CD4-positive, alpha-beta T cell treated with Interleukin-4 for 1 hour (primary cell): ENCODE measurements at regions not wholly inside any gene's neighbourhood (a gene's known extent, or its start where the extent isn't known, plus 50 kb on each side); places are given as distances from the start of the nearest gene placed in this dataset.
"Not testable (repeated sequence)": the region's sequence is repeated elsewhere in the genome, so short reads cannot be mapped to it uniquely, and the experiment has no call there.

ENCODE experiments used
- DNase-seq, 2 donors: peaks; one replicate each; pipeline ENCODE4 v3.0.0-alpha.2; 2020 to 2022

DNA sequence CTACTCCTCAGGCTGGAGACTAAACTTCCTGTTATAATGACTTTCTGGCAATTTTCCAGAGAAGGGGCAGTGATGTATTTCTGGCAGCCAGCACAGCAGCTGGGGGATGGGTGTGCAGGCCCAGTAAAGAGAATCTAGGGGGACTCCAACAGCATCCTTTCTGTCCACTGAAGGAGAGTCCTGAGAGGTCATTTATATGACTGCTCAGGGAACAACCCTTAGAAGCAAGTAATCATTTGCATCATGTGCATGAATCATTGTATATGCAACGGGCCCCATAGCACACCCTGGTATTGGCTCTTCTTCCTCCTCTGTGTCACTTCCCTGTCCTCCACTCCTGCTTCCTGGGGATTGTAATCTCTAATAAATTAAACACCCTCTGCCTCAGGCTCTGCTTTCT, 493.8 kb downstream of the RPS29 start:
- no peak for DNase-seq

DNA sequence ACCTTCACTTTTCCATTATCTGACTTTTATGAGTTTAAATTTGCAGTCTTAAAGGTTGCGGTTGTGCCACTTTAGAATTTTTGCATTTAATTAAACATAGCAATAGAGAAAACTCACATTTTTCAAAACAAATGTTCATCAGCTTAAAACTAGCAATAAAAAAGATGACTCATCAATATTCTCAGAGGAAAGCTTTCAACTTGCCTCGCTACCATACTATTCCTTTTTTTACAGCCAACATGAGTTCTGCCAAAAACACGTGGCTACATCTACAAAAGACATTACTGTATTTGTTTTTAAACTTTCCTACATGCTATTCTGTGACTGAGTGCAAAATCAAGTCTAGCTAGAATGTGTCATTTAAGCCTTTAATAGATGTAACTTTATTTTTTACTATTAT, 497.1 kb downstream of the RPS29 start:
- no peak for DNase-seq

DNA sequence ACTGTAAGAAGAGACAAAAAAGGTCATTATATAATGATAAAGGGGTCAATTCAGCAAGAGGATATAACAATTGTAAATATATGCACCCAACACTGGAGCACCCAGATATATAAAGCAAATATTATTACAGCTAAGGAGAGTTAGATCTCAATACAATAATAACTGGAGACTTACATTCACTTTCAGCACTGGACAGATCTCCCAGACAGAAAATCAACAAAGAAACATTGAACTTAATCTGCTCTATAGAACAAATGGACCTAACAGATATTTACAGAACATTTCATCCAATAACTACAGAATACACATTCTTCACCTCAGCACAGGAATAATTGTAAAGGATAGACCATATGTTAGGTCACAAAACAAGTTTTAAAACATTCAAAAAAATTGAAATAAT, 512.9 kb downstream of the RPS29 start:
- DNase-seq: not testable (repeated sequence)

DNA sequence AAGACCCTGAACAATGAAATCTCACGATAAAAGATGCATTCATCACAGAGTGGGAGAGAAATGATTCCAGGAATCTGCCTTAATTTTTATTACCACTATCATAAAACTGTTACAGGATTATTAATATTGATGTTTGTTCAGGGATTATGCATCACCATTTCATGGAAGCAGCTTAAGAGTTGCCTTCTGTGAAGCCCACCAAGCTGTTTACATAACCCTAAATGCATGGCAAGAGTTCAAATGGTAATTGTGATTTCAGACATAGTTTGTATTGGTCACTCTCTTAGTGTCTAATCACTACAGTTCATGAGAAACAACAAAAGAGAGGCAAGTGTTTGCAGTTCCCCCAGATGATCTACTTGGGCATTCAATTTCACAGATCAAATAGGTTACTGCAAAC, 527.7 kb downstream of the RPS29 start:
- no peak for DNase-seq

DNA sequence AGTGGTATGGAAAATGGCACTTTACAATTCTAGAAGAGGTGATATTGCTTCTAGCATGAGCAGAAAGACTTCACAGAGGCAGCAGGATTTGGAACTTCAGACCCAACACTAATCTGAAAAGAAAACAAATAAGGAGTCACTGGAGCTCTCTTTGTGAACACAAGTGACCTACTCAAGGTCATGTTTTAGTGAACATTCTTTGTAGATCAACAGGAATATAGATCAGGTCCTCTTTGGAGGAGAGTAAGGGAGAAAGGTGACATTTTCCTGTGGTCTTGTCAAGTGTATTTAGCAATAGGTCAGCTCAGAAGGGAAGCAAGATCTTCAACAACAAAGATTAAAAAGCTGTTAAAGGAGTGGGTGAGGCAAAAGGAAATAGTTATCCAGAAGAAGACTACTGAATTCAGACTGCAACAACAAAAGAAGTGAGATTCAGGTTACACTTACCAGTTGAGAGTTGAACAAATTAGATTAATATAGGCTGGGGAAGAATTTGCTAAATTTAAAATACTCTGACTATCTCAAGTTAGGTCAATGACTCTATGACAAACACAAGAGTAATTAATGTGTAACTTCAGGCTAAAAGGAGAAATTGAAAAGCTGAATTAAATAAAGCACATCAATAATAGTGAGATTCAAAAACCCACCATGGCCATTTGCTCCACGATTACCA, 528.2 kb downstream of the RPS29 start:
- no peak for DNase-seq

DNA sequence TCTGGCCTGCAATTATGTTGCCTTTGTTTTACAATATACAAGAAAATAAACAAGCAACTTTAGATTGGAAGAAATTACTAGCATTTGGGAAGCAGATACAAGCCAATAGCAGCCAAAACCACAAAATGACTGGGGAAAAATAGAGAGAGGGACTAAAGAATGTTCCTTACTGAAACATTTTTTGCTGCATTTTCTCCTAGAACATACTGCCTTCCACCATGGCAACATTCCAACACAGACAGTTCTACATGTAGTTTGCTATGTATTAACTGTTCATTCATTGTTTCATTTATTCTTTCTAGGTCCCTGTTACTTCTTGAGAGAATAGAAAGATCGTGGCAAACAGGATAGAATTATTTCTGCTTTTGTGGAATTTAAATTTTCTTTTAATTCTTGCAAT, 530.2 kb downstream of the RPS29 start:
- DNase-seq: no peak

DNA sequence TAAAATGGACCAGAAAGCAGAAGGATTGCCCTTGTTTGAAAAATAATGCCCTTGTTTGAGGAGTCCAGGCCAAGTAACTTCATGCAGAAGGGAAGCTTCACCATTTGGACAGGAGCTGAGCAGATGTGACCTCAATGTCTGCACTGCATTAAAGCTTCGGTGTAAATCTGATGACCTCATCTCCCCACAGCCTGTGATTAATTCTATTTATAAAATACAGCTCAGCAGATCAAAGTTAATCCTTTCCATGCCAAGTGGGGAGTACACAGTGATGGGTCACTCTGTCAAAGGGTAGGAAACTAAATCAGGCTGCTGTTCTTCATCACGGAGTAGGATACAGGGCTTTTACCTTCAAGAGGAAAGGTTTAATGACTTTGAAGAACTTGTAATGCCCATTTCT, 533.7 kb downstream of the RPS29 start:
- DNase-seq: no peak

DNA sequence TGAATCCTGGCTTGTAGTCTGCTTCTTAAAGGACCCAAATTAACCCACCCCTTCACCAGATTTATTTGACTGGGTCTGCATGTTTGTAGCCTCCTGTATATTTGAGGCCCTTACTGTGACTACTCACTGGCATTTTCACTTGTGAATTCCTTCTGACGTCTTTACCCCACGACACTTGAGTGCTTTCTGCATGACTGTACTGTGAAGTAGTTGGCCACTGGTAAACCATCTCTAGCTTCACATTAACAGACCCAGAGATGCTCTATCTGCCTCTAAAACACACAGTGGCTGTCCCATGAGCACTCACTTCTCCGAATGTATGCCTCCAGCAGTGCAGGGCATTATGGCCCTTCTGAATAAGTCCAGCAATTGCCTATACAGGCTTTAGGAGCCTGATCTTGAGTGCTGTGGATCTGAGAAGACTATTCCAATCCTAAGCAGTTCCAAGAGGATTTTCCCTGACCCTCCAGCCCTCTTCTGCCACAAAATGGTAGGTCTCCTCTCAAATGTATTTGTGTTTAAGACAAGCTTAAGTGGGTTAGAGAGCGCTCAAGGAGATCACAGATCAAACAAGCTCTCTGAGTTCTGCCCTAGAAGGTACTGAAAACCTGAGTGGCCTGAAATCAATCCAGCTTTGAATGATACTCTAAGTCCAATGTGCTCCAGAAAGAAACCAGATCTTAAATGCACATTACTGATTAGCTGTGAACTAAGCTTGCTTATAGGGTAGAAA, 534.7 kb downstream of the RPS29 start:
- DNase-seq: no peak

DNA sequence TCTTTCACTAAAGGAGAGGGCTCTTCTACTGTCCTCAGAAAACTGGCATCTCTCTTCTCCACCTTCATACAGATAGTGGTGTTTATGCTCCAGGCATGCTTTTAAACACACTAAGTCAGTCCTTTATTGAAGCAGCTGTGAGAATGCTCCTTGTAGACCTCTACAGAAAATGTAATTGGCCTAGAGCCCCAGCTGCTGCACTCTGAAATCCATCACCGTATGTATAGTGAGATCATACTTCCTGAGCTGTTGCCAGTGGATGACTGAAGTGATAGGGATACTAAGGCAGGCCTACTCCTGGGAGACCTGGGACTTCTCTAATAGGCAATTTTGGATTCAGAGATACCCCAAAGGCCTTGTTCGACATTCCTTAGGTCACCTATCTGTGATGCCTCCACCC, 535.4 kb downstream of the RPS29 start:
- DNase-seq: no peak

DNA sequence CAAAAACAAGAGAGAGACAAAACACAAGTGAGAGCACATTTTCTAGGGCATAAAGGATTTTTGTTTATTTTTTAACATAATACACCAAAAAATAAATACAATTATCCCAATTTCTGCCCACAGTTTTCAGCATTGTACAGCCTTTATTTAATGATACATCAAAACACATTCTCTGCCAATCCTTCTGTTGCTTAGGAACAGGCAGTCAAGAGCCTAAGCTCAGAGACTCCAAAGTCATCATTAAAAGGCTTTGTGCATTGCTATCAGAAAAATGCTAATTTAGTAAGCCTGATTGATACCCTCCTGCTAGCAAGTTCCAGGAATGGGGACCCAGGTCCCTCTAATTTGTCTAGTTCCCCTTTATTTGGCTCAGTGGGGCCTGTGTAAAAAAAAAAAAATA, 536.5 kb downstream of the RPS29 start:
- DNase-seq: no peak

DNA sequence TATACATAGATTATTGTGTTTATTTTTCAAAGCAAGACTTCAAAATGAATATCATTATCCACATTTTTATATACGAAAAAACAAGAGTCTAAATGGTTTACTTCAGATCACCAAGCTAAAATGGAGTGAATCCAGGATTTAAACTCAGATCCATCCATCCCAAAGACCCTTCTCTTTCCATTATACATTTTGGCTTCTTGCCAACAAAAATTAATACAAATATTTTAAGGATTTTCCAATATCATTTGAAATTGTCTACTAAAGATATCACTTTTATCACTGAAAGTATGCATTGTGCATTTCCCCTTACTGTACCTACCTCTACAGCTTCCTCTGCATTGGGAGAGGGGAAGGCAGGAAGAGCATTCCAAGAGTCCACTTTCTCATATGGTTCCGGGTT, 541.2 kb downstream of the RPS29 start:
- no peak for DNase-seq

DNA sequence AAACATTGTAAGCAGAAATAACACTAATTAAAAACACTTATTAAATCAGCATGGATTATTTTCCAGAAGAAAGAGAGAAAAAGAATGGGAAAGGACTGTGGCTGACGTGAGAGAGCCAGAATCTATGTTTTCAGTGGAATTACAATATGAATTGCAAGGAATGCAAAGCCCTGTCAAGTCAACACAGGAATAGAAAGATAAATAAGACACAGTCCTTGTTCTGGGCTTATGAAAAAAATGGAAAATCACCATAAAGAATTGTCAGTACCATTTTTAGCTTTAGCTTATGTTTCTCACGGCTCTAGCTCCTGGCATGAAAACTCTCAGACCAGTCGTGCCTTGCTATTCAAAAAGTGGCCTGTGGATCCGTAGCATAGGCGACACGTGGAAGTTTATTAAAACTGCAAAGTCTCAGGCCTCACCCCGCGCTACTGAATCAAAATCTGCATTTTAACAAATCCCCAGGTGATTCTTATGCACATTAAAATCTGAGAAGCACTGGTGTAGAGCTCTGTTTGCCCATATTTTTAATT, 549.1 kb downstream of the RPS29 start:
- no peak for DNase-seq

DNA sequence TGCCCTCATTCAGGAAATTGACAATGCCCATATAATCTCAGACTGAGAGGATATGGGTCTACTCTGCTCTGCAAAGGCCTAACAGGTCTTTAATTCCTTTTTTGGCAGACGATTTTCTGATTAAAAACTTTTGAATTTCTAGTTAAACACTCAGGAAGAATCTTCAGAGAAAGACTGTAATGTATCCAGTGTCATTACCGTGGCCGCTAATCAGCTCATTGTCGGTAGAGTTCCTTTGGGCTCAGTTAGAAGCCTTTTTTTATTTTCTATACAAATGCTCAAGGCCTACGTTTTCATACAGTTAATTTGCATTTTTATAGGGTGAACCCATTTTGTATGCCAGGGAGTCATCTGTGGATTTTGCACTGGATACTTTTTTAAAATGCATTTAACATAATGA, 549.9 kb downstream of the RPS29 start:
- no peak for DNase-seq

DNA sequence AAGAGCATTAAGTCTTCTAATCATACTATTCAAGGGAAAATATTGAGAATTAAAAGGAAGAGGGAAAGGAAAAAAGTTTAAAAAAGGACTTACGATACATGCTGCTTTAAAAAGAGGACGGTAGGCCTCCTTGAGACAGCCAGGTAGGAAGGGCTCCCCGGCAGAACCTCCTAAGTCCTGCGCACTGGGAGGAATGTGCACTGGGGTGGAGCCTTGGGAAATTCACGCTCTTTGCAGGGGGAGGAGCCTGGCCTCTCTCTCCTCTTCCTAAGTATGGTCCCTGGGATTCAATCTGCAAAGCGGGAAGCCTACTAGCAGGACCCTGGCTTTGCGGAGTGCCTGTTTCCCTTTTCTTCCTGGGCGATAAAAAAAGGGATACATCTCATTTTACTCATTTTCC, 553.0 kb downstream of the RPS29 start:
- DNase-seq: no peak

DNA sequence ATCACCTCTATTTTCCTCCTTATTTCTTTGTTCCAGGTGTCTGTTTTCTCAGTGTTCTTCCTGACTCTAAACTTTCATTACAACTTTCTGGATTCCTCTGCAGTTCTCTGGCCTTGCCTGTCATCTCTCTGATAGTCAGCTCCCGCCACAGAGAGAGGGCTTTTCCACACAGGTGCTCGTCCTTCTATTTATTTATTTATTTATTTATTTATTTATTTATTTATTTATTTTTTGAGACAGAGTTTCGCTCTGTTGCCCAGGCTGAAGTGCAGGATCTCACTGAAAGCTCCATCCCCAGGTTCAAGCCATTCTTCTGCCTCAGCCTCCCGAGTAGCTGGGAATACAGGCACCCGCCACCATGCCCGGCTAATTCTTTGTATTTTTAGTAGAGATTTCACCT, 554.5 kb downstream of the RPS29 start:
- not testable (repeated sequence) for DNase-seq

DNA sequence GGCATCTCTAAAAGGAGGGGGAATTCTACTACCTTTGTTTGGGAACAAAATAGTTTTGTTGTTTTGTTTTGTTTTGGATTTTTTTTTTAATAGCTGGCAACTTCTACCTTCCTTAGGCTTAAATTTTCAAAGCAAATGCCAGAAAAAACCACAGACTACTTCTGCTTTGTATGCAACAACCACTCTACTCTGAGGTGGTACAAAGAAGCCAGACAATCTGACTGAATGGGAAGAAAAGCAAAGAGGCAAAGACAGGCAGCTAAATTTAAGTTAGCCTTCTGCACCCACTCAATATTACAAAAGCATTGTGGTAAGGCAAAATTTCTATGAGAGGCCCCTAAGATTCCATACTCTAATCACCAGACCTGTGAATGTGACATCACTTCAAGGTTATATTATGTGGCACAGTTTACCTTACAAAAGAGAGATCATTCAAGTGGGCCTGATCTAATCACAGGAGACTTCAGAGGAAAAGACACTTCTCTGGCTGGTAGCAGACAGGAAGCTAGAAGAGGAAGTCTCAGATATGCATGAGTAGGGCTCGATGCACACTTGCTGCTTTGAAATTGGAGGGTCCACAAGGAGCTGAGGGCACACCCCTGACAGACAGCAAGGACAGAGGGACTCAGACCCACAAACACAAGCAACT, 566.6 kb downstream of the RPS29 start:
- peak in 1 of 2 donors; percentile 53 for DNase-seq

DNA sequence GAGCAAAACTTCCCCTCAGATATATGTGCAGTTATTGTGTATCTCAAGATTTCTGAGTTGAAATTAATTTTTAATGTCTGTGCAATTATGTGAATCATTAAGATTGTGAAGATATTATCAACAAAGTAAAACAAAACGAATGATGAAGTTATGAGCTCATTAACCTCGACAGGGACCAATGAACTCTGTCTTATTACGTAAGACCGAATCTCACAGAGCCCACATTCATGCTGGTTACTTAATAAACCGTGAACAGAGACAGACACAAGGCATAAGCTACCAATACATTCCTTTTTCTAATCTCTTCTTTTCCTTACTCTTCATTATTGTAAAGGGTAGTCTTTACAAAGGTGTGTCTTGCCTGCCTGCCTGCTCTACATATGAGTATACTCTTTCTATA, 568.7 kb downstream of the RPS29 start:
- no peak for DNase-seq

DNA sequence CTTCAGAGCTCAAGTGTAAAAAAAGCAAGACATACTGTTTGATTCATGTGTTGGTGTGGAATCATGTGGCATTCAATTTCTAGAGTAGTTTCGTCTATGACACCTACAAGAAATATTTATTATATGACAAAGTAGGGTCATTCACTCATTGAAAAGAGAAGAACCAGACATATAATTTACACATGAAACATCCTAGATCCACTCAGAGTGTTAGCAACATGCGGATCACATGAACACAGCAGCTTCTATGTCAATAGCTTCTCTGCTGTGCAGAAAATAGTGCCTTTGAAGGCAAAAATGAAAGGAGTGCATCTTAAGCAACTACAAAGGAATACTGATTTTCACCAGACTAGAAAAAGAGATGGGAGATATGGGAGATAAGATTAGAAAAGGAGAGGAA, 569.8 kb downstream of the RPS29 start:
- no peak for DNase-seq

DNA sequence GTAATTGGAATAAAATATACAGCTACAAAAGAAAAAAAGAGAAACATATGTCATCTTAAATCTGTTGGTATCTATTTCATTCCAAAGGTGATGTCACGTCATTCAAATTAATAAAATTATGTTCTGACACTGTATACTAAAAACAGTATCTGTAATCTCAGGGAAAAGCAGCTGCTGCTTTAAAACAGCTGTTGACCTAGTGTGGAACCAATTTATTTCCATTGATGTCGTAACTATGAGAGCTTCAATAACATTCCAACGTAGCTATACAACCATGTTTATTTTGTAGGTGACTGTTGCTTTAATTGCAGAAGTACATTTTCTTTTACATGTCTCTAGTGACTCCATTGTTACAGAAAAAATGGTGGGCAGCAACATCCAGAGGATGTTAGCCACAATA, 571.7 kb downstream of the RPS29 start:
- DNase-seq: no peak

DNA sequence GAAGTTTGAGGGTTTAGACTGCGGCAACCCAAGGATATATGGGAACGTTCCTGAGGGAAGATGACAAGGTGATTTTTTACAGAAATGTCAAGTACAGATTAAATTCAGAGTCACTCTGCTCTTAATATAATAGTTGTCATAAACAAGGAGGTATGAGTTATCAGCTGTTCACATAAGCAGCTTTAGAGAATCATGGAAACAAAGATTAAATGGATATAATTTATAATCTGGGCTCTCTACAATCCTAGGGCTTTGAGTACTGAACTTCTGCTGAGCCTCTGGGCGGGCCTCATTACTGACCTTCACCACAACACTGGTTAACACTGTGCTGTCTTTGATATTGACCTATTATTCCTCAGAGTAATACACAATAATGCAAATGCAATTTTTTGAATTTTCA, 577.8 kb downstream of the RPS29 start:
- no peak for DNase-seq

DNA sequence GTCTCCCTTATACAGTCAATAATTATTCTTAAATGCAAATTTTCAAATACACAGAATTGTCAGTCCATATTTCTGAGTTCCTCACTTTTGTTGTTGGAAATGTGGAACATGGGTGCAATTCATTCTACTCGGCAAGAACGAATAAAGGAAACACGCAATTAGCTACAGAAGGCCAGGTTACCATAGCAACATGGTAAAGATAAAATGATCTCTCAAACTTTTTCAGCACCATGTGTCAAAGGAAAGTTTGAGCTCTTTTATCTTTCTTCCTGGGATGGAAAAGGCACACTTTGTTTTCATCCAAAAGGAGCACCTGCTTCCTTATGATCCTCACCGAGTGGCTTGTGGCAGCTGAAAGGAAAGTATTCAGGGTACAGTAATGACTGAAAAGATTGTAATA, 595.0 kb downstream of the RPS29 start:
- DNase-seq: no peak

DNA sequence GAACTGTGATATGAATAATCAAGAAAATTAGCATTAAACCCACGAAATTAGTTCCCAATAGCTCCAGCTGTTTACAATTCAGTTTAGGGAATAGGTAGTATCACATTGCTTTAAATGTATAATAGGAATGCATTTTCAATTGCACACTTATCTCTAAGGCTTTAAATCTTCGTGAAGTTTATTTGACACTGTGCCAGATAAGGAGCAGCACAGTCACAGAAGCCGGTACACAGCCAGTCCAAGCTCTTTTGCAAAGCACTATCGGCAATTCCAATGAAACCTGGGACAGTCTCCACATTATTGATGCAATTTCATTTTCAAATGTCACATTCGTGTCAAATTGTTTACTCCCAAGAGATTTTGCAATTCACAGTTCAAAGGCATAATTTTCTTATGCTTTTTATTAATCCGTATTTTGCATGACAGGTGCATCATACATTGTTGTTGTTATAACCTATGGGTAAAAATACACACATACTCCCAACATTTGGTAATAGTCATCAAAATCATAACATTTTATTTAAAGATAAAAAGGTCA, 602.8 kb downstream of the RPS29 start:
- DNase-seq: no peak

DNA sequence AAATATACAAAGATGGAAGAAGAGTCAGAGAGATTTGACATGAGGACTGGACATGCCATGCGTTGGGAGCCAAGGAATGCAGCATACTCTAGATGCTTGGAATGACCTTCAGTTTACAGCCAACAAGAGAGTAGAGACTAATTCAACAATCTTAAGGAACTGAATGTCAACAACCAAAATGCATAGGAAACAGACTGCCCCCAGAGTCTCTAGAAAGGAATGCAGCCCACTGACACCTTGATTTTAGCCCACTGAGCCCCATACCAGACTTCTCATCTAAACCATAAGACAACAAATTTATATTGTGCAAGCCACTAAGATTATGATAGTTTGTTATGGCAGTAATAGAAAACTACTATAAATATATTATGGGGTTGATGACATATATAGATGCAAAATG, 611.2 kb downstream of the RPS29 start:
- DNase-seq: no peak

DNA sequence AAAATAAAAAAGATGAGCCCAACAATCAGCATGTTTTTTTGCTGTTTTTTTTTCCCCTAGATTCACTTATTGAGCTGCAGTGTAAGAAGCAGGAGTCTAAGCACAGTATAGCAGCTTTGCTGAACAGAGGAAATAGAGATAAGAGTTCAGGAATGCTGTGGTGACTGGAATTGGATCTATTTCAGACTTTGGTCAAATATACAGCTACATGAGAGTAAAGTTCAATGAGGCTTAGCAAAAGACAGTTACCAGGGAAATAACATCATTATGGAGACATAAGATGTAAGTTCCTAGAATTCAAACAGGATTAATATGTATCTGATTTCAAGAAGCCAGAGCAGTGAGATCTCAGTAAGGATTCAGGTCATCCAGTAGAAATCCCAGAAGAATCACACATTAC, 613.0 kb downstream of the RPS29 start:
- no peak for DNase-seq
